Activated CD8-positive, alpha-beta memory T cell treated with anti-CD3 and anti-CD28 coated beads, Interleukin-2, amount 50 U/mL, for 1 hour (primary cell): ENCODE measurements at regions not wholly inside any gene's neighbourhood (a gene's known extent, or its start where the extent isn't known, plus 50 kb on each side); places are given as distances from the start of the nearest gene placed in this dataset.
"Not testable (repeated sequence)": the region's sequence is repeated elsewhere in the genome, so short reads cannot be mapped to it uniquely, and the experiment has no call there.

ENCODE experiments used
- DNase-seq: peaks from one replicate; pipeline ENCODE4 v3.0.0-alpha.2; 2020; ENCODE audit errors: extremely low read depth

GRCh38 chr5:88092958-88093605 is 175.6 kb downstream of the TMEM161B start:
- DNase-seq = no peak

GRCh38 chr5:88092358-88092757 is 176.3 kb downstream of the TMEM161B start:
- DNase-seq = no peak

DNA sequence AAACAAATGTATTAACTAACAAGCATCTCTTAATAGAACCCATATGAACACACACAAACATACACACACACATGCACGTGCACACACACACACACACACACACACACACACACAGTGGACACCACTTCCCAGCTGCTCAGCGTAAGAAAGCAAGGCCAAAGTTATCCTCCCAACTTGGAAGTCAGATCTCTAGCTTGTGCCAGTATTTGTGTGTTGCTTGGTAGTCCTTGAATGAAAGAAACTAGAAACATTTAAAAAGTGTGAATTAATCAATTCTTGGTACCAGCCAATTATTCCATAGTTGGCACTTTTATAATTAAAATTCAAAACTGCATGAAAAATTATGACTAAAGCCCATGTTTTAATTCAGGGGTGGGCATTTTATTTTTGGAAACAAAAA is 178.1 kb downstream of the TMEM161B start:
- DNase-seq = no peak

- DNase-seq = no peak
Observed at GRCh38 chr5:88089719-88090390, 178.8 kb downstream of the TMEM161B start.

DNA sequence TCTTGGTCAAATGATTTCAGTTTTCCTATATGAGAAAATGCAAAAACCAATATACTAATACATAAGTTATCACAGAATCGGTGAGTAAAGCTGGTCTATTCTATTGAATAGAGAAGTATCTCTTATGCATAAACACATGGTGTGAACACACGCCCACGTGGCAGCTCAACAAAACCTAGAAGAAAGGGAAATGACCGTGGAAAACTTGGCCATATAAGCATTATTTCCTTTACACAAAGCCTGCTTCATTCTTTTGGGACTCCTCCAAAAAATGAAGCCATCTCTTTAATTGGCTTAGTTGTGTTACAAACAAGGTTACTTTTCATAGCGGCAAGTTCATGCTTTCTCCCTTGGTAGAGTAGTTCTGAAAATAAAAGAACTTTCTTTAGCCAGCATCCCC is 183.2 kb downstream of the TMEM161B start:
- DNase-seq = no peak

GRCh38 chr5:88081877-88082276 is 186.8 kb downstream of the TMEM161B start:
- DNase-seq = no peak

- DNase-seq = no peak
Observed at GRCh38 chr5:88063813-88064212, 204.8 kb downstream of the TMEM161B start.

DNA sequence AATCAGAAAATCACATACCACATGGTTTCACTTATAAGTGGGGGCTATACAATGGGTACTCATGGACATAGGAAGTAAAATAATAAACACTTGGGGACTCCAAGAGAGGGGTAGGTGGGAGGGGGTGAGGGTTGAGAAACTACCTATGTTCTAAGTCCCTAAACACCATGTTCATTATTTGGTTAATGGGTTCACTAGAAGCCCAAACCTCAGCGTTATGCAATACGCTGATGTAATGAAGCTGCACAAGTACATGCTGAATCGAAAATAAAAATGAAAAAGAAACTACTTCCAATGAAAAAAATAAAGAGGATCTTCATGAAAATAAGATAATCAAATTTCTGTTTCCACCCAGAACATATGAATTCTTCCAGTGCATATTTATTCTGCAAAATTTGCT is 208.5 kb downstream of the TMEM161B start:
- DNase-seq = no peak

GRCh38 chr5:88058625-88059024 is 210.0 kb downstream of the TMEM161B start:
- DNase-seq = no peak

GRCh38 chr5:88052468-88052867 is 216.2 kb downstream of the TMEM161B start:
- not testable (repeated sequence) for DNase-seq

GRCh38 chr5:88051148-88051547 is 217.5 kb downstream of the TMEM161B start:
- DNase-seq = no peak

DNA sequence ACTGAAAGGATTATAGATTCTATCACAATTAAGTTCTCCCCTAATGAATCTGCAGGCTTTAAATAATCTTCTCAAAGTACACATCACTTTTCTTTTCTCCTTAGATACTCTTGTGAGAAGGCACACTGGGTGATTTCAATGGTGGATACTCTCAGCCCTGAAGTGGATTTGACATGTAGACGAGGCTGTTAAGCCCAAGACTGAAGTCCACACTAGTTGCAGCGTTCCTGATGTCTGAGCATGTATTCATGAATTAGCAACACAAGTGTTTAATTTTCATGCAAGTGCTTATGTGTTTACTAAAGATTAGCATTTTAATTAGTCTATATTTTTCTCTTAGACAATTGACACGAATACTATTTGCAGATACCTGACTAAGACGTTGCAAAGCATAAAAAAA is 218.9 kb downstream of the TMEM161B start:
- no peak for DNase-seq

GRCh38 chr5:88049156-88049555 is 219.5 kb downstream of the TMEM161B start:
- no peak for DNase-seq

- DNase-seq = no peak
Observed at GRCh38 chr5:88045931-88046461, 222.6 kb downstream of the TMEM161B start.

- DNase-seq = no peak
Observed at GRCh38 chr5:88045165-88045564, 223.5 kb downstream of the TMEM161B start.

DNA sequence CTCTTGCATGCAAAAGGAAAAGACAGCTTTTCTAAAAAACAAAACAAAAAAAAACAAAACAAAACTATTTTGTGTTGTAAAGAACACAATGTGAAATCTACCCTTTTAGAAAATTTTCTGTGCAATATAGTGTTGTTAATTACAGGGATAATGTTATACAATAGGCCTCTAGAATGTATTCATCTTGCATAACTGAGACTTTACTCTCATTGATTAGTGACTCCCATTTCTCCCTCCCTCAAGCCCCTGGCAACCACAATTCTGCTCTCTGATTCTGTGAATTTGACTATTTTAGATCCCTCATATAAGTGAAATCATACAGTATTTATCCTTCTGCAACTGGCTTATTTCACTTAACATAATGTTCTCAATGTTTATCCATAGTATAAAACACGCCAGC is 234.1 kb downstream of the TMEM161B start:
- DNase-seq = no peak

- DNase-seq = no peak
Observed at GRCh38 chr5:88033191-88033590, 235.5 kb downstream of the TMEM161B start.

DNA sequence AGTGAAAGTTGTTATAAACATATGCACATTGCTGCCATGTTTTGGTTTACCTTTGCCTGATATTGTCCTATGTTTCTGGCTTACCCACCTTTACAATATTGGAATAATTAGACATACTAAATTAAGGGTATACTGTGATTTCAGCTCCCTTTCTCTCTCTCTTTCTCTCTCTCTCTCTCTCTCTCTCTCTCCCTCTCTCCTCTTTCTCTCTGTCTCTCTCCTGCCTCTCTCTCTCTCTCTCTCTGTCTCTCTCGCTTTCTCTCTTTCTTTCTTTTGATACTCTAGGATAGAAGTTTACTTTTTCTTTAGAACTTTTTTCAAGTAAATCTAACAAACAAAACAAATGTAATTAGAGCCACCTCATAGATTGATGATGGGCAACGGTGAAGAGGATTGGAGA is 239.6 kb downstream of the TMEM161B start:
- no peak for DNase-seq

DNA sequence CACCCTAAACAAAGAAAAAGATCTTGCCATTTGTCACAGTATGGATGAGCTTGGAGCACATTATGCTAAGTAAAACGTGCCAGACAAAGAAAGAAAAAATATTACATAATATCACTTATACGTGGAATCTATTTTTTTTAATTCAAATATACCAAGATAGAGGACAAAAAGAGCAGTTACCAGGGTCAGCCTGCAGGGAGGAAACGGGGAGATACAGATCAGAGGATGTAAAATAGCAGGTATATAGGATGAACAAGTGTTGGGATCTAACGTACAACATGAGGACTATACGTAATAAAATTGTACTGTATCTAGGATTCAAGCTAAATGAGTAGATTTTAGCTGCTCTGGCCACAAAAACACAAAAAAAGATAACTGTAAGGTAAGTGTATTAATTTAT is 247.5 kb downstream of the TMEM161B start:
- DNase-seq = no peak

- not testable (repeated sequence) for DNase-seq
Observed at GRCh38 chr5:88014984-88015383, 253.7 kb downstream of the TMEM161B start.

DNA sequence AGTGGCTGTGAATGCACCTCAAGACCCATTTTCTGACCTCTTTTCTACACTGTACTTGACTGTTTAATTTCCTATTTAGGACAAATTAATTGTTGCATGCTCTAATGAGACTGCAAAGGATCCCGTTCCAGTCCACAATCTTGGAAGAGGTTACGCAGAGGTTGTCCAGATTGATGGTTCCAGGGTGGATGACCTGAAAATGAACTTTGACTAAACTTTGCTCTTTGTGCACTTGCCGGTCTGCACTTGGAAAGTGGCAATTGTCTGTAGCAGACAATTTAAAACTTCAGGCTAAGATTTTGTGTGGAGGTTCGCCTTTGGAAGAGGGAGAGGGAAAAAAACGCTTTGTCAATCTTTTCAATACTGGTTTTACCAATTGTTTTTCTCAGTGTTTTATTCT is 267.8 kb downstream of the TMEM161B start:
- no peak for DNase-seq

- no peak for DNase-seq
Observed at GRCh38 chr5:87997662-87998061, 271.0 kb downstream of the TMEM161B start.

GRCh38 chr5:87966213-87966612 is 302.4 kb downstream of the TMEM161B start:
- DNase-seq = no peak
